Gastroesophageal sphincter (tissue), 3 donors: ENCODE measurements at regions not wholly inside any gene's neighbourhood (a gene's known extent, or its start where the extent isn't known, plus 50 kb on each side); places are given as distances from the start of the nearest gene placed in this dataset.

Source experiments
- CTCF ChIP-seq, 4 experiments: fragments of 200-600 bp in 2 of 4; fragments of 450-650 bp in 2 of 4; sonication (generic) in 1 of 4; IDR thresholded peaks; one replicate each; pipeline ENCODE4 v1.5.1; 2017 to 2019; ENCODE audit warnings: antibody characterized with exemption in 4 of 4, mild to moderate bottlenecking in 2 of 4, moderate library complexity in 2 of 4
- EP300 ChIP-seq: sonication (generic); formaldehyde crosslinking; IDR thresholded peaks from one replicate; pipeline ENCODE4 v1.6.1; 2017; ENCODE audit warnings: antibody characterized with exemption, mild to moderate bottlenecking
- POLR2A ChIP-seq, 2 donors: fragments of 450-650 bp; IDR thresholded peaks; one replicate each; pipeline ENCODE4 v1.6.1; 2017; ENCODE audit warnings: antibody characterized with exemption in 2 of 2, mild to moderate bottlenecking in 2 of 2, moderate library complexity in 1 of 2
- POLR2AphosphoS5 ChIP-seq: sonication (generic); formaldehyde crosslinking; IDR thresholded peaks from one replicate; pipeline ENCODE4 v1.6.1; 2017; ENCODE audit warnings: antibody characterized with exemption

GRCh38 chr3:152547153-152547552 lies 278.4 kb downstream of the MBNL1 start:
- TF ChIP-seq EP300 (no peak), CTCF (IDR thresholded peaks at IDR 0.05) (no peak), POLR2A (IDR thresholded peaks at IDR 0.05) (no peak), POLR2AphosphoS5 (no peak)
